ENCODE measurements at regions not wholly inside any gene's neighbourhood (a gene's known extent, or its start where the extent isn't known, plus 50 kb on each side); places are given as distances from the start of the nearest gene placed in this dataset.

DNA sequence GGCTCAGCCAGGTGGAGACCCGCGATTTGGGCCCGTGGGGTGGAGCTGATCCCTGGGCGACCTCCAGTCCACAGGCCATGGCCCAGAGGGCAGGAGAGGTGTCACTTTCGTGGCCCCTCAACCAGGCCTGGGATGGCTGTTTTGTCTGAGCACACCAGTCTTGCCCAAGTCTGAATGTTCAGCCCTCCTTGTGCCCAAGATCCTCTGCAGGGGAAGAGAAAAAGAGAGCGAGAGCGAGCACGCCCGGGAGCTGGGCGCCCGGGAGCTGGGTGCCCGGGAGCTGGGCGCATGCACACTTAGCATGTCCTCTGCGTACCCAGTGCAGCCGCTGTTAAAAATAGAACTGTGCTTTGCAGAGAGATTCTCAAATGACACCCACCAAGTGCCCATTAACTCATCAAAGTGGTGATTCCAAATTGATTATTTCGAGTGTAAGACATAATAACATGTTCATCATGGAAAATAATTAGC lies 403.3 kb upstream of the TNRC6C start:
- no peak overlapping the region for H3K4ac ChIP-seq (ENCODE audit: low read depth, low read length)
- no peaks in the 10 kb centered on the region for H3K79me1 ChIP-seq (ENCODE audit: low read length)
- no peak overlapping the region for H4K5ac ChIP-seq (ENCODE audit: low read length)
- H3K27me3 ChIP-seq (ENCODE audit: insufficient read depth, low read length, poor library complexity), result no peaks in the 10 kb centered on the region
- no peak overlapping the region for H3K4me3 ChIP-seq (ENCODE audit: low read length)
- WGBS (ENCODE audit: extremely low coverage, insufficient coverage, low lambda C conversion rate), result no CpG with 5 or more reads among the region's 16 CpGs
- H3K36me3 ChIP-seq (ENCODE audit: control insufficient read depth, insufficient read depth, low read length), result no peaks in the 10 kb centered on the region
- H2BK15ac ChIP-seq (replicated peaks; ENCODE audit: low read depth), result no peak overlapping the region
- no peak overlapping the region for H3K9ac ChIP-seq (ENCODE audit: low read length)
- no peak overlapping the region for H3K27ac ChIP-seq (ENCODE audit: low read depth, low read length)
- H2AK5ac ChIP-seq (ENCODE audit: low read length), result no peak overlapping the region
- H2BK5ac ChIP-seq (ENCODE audit: low read length), result no peak overlapping the region
- no peak overlapping the region for H3K23ac ChIP-seq (ENCODE audit: low read length)
- no peak overlapping the region for H3K56ac ChIP-seq (ENCODE audit: low read length)
- no peak for DNase-seq
- H2BK120ac ChIP-seq (ENCODE audit: low read depth, low read length), result no peak overlapping the region
- H4K8ac ChIP-seq (ENCODE audit: low read depth, low read length), result no peak overlapping the region
- no peaks in the 10 kb centered on the region for H3K4me1 ChIP-seq (ENCODE audit: control insufficient read depth, low read depth, low read length)
- H3K79me2 ChIP-seq (ENCODE audit: control insufficient read depth, insufficient read depth, low read length), result no peaks in the 10 kb centered on the region
- no peak overlapping the region for H3K18ac ChIP-seq (ENCODE audit: low read length)
- H3K4me2 ChIP-seq (ENCODE audit: low read length), result no peak overlapping the region

DNA sequence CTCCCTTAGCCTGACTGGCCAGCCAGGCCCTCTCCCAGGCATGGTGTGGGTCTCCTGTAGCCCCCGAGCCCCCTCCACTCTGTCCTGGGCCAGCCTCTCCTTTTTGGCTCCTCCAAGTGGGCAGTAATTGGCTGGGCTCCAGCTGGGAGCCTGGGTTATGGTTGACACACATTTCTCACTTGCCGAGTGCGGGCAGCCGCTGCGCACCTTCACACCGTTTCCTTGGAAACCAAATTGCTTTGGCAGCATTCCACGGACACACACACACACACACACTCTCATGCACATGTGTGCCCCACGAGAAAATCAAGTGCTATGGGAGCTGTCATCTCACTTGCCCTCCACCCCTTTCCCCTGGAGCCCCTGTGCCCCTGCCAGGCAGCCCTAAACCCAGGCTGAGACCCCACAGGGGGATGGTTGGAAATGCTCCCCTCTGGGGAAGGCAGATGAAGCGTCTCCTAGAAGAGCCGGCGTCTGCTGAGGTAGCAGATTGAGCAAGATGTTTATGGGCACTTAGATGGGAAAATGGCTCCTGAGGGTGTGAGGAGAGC lies 402.7 kb upstream of the TNRC6C start:
- no peak overlapping the region for H3K4me3 ChIP-seq (ENCODE audit: low read length)
- H3K79me2 ChIP-seq (ENCODE audit: control insufficient read depth, insufficient read depth, low read length), result no peaks in the 10 kb centered on the region
- no peak overlapping the region for H2AK5ac ChIP-seq (ENCODE audit: low read length)
- H2BK15ac ChIP-seq (replicated peaks; ENCODE audit: low read depth), result no peak overlapping the region
- H3K27ac ChIP-seq (ENCODE audit: low read depth, low read length), result no peak overlapping the region
- H2BK120ac ChIP-seq (ENCODE audit: low read depth, low read length), result no peak overlapping the region
- no peaks in the 10 kb centered on the region for H3K79me1 ChIP-seq (ENCODE audit: low read length)
- no peak overlapping the region for H4K5ac ChIP-seq (ENCODE audit: low read length)
- H3K4ac ChIP-seq (ENCODE audit: low read depth, low read length), result no peak overlapping the region
- no peaks in the 10 kb centered on the region for H3K27me3 ChIP-seq (ENCODE audit: insufficient read depth, low read length, poor library complexity)
- H2BK5ac ChIP-seq (ENCODE audit: low read length), result no peak overlapping the region
- H4K8ac ChIP-seq (ENCODE audit: low read depth, low read length), result no peak overlapping the region
- H3K9ac ChIP-seq (ENCODE audit: low read length), result no peak overlapping the region
- no CpG with 5 or more reads among the region's 11 CpGs for whole genome bisulfite sequencing (ENCODE audit: extremely low coverage, insufficient coverage, low lambda C conversion rate)
- H3K4me2 ChIP-seq (ENCODE audit: low read length), result no peak overlapping the region
- no peak for DNase-seq
- no peak overlapping the region for H3K23ac ChIP-seq (ENCODE audit: low read length)
- no peak overlapping the region for H3K18ac ChIP-seq (ENCODE audit: low read length)
- H3K4me1 ChIP-seq (ENCODE audit: control insufficient read depth, low read depth, low read length), result no peaks in the 10 kb centered on the region
- no peaks in the 10 kb centered on the region for H3K36me3 ChIP-seq (ENCODE audit: control insufficient read depth, insufficient read depth, low read length)
- no peak overlapping the region for H3K56ac ChIP-seq (ENCODE audit: low read length)

DNA sequence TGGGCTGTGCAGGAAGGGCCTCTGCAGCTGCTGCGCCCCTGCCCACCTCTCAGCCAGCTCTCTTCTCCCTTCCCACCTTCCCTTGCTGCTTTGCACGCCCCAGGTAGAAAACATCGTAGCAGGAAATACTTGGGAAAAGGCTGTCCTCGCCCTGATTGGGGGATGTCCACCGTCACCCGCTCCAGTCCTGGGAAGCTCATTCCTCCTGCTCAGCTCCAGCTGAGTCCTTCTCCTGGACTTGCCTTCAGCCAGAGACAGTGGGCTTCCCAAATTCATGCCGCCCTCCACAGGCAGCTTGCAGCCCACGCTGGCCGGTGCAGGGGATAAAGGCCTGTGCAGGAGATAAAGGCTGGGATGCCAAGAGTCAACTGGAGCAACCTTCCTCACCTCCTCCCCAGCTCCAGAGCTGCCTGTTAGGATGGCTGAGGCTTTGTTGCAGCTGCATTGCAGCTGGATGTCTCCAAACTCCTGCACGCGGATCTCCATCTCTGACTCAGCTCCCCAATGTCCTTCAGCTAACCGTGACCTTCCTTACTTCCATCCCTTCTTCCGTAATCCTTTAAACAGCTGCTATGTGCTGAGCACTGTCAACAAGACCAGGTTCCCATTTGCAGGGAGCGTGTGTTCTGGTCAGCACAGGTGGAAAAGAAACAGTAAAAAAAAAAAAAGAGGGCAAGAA lies 402.0 kb upstream of the TNRC6C start:
- Histone ChIP-seq H3K79me2 (ENCODE audit: control insufficient read depth, insufficient read depth, low read length) (no peaks in the 10 kb centered on the region), H3K36me3 (ENCODE audit: control insufficient read depth, insufficient read depth, low read length) (no peaks in the 10 kb centered on the region), H3K23ac (ENCODE audit: low read length) (peak overlapping the region; percentile 45), H2BK15ac (replicated peaks; ENCODE audit: low read depth) (no peak overlapping the region), H3K27ac (ENCODE audit: low read depth, low read length) (no peak overlapping the region), H3K27me3 (ENCODE audit: insufficient read depth, low read length, poor library complexity) (no peaks in the 10 kb centered on the region), H3K4me3 (ENCODE audit: low read length) (no peak overlapping the region), H3K4me1 (ENCODE audit: control insufficient read depth, low read depth, low read length) (no peaks in the 10 kb centered on the region), H3K79me1 (ENCODE audit: low read length) (no peaks in the 10 kb centered on the region), H4K5ac (ENCODE audit: low read length) (no peak overlapping the region), H3K4ac (ENCODE audit: low read depth, low read length) (no peak overlapping the region), H3K4me2 (ENCODE audit: low read length) (no peak overlapping the region), H2BK5ac (ENCODE audit: low read length) (no peak overlapping the region), H3K9ac (ENCODE audit: low read length) (no peak overlapping the region), H2AK5ac (ENCODE audit: low read length) (no peak overlapping the region), H4K8ac (ENCODE audit: low read depth, low read length) (no peak overlapping the region), H2BK120ac (ENCODE audit: low read depth, low read length) (no peak overlapping the region), H3K18ac (ENCODE audit: low read length) (no peak overlapping the region), H3K56ac (ENCODE audit: low read length) (no peak overlapping the region)
- WGBS (ENCODE audit: extremely low coverage, insufficient coverage, low lambda C conversion rate), result no CpG with 5 or more reads among the region's 14 CpGs
- DNase-seq, result no peak

DNA sequence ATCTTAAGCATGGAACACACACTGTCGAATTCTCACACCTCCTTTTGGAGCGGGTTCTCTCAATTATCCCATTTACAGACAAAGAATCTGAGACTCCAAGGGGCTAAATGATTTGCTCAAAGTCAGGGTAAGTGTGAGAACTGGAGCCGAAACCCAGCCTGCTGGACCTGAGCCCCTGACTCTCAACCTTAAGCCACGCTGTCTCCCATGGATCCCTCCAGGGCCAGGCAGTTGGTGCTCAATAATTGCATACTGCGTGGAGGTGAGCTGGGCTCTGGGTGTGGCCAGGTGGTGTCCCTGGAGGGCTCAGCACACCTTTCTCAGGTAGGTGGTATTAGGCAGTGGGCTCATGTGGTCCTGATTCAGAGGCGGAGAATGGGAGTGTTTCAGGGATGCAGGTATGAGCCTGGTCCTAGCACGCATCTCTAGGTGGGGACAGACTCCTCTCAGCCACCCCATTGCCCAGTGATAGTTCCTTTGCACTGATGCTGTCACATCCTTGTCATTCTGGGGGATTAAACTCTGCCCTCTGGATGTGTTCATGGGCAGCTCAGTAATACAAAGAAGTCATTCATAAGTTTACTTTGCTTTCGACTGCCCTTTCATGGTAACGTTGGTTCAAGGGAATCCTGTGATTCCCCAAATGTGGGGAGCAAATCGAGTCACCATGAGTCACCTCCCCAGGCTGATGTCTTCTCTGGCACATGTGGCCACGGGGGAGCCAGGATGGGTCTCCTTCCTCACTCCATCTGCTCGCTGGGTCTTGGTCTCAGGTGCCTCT lies 399.5 kb upstream of the TNRC6C start:
- no peak overlapping the region for H3K23ac ChIP-seq (ENCODE audit: low read length)
- no peak overlapping the region for H2AK5ac ChIP-seq (ENCODE audit: low read length)
- no peak for DNase-seq
- no peak overlapping the region for H2BK5ac ChIP-seq (ENCODE audit: low read length)
- no peaks in the 10 kb centered on the region for H3K36me3 ChIP-seq (ENCODE audit: control insufficient read depth, insufficient read depth, low read length)
- H2BK120ac ChIP-seq (ENCODE audit: low read depth, low read length), result no peak overlapping the region
- H3K9ac ChIP-seq (ENCODE audit: low read length), result no peak overlapping the region
- H3K56ac ChIP-seq (ENCODE audit: low read length), result no peak overlapping the region
- H4K8ac ChIP-seq (ENCODE audit: low read depth, low read length), result no peak overlapping the region
- no peak overlapping the region for H4K5ac ChIP-seq (ENCODE audit: low read length)
- H3K18ac ChIP-seq (ENCODE audit: low read length), result no peak overlapping the region
- no peak overlapping the region for H2BK15ac ChIP-seq (replicated peaks; ENCODE audit: low read depth)
- no peak overlapping the region for H3K4ac ChIP-seq (ENCODE audit: low read depth, low read length)
- H3K27ac ChIP-seq (ENCODE audit: low read depth, low read length), result no peak overlapping the region
- no peak overlapping the region for H3K4me3 ChIP-seq (ENCODE audit: low read length)
- H3K79me2 ChIP-seq (ENCODE audit: control insufficient read depth, insufficient read depth, low read length), result no peaks in the 10 kb centered on the region
- no peaks in the 10 kb centered on the region for H3K4me1 ChIP-seq (ENCODE audit: control insufficient read depth, low read depth, low read length)
- H3K4me2 ChIP-seq (ENCODE audit: low read length), result no peak overlapping the region
- no CpG with 5 or more reads among the region's 12 CpGs for WGBS (ENCODE audit: extremely low coverage, insufficient coverage, low lambda C conversion rate)
- H3K79me1 ChIP-seq (ENCODE audit: low read length), result no peaks in the 10 kb centered on the region
- no peaks in the 10 kb centered on the region for H3K27me3 ChIP-seq (ENCODE audit: insufficient read depth, low read length, poor library complexity)

DNA sequence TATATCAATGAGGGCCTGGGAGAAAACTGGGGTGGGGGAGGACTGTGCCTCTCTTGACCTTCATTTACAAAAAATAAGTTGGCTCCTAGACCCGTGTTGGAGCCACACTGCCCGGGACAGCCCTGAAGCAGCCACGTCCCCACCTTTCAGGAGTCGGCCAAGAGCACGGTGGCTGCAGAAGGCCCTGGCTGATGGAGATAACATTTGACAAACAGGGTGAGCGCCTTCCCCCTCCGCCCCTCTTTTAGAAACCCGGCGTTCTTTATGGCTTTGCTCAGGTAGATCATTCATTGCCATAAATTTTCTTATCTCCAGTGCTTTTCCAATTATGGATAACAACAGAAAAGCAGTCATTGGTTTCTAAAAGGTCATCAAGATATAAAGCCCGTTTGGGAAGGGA lies 398.1 kb upstream of the TNRC6C start:
- H3K27me3 ChIP-seq (ENCODE audit: insufficient read depth, low read length, poor library complexity), result no peaks in the 10 kb centered on the region
- no peak overlapping the region for H3K23ac ChIP-seq (ENCODE audit: low read length)
- H2AK5ac ChIP-seq (ENCODE audit: low read length), result no peak overlapping the region
- H2BK5ac ChIP-seq (ENCODE audit: low read length), result no peak overlapping the region
- H3K4ac ChIP-seq (ENCODE audit: low read depth, low read length), result no peak overlapping the region
- no peak overlapping the region for H3K56ac ChIP-seq (ENCODE audit: low read length)
- H3K4me2 ChIP-seq (ENCODE audit: low read length), result no peak overlapping the region
- H4K5ac ChIP-seq (ENCODE audit: low read length), result no peak overlapping the region
- H3K79me1 ChIP-seq (ENCODE audit: low read length), result no peaks in the 10 kb centered on the region
- H3K9ac ChIP-seq (ENCODE audit: low read length), result no peak overlapping the region
- H4K8ac ChIP-seq (ENCODE audit: low read depth, low read length), result no peak overlapping the region
- no peak overlapping the region for H3K4me3 ChIP-seq (ENCODE audit: low read length)
- H3K18ac ChIP-seq (ENCODE audit: low read length), result no peak overlapping the region
- H2BK15ac ChIP-seq (replicated peaks; ENCODE audit: low read depth), result no peak overlapping the region
- no peaks in the 10 kb centered on the region for H3K79me2 ChIP-seq (ENCODE audit: control insufficient read depth, insufficient read depth, low read length)
- H3K4me1 ChIP-seq (ENCODE audit: control insufficient read depth, low read depth, low read length), result no peaks in the 10 kb centered on the region
- no peak overlapping the region for H2BK120ac ChIP-seq (ENCODE audit: low read depth, low read length)
- H3K36me3 ChIP-seq (ENCODE audit: control insufficient read depth, insufficient read depth, low read length), result no peaks in the 10 kb centered on the region
- no peak overlapping the region for H3K27ac ChIP-seq (ENCODE audit: low read depth, low read length)
- DNase-seq, result no peak
- WGBS (ENCODE audit: extremely low coverage, insufficient coverage, low lambda C conversion rate), result no CpG with 5 or more reads among the region's 10 CpGs

Data from mesendoderm (in vitro differentiated cells).